Right ventricle myocardium superior (tissue), 1 donor: ENCODE measurements at regions not wholly inside any gene's neighbourhood (a gene's known extent, or its start where the extent isn't known, plus 50 kb on each side); places are given as distances from the start of the nearest gene placed in this dataset.

ENCODE experiments used
- ATAC-seq: fragments of 200-7000 bp; cut with Tn5 transposase; one replicate; pipeline ENCODE4 v1.9.1; 2020; ENCODE audit warnings: mild to moderate bottlenecking; ENCODE audit not compliant: poor library complexity
- DNase-seq: peaks from one replicate; pipeline ENCODE4 v3.0.0-alpha.2; 2020
- intact Hi-C: fragments of 100-400 bp; cut with DNase I; formaldehyde crosslinking; loops from one replicate; pipeline ENCODE4 v1.11.2; 2022
- donor health status: DM: no; HTN: yes; CAD: no; lungs with severe emphysema.

DNA sequence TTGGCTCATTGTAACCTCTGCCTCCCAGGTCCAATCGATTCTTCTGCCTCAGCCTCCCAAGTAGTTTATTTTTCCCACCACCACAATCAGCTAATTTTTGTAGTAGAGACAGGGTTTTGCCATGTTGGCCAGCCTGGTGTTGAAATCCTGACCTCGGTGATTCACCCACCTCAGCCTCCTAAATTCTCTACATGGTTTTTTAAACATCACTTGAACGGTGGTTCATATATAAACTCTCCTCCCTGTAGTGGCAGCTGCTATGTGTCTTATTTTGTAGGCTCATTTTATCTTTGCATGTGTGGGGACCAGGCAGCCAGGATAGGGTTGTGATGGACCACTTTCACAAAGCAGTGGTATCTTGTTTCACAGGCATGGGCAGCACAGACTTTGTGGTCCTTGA lies 175.8 kb upstream of the USP9Y start:
- no peak for DNase-seq
- no peak for ATAC-seq
- intact Hi-C loops: no loop called here

- DNase-seq (no peak), ATAC-seq (no peak)
- intact Hi-C loops: no loop called here
These were observed 174.5 kb upstream of the USP9Y start for GRCh38 chrY:12526362-12527063.

GRCh38 chrY:12537226-12537854 lies 163.7 kb upstream of the USP9Y start:
- intact Hi-C loops: no loop called here
- DNase-seq (no peak), ATAC-seq (peak; percentile 56)

GRCh38 chrY:12546746-12547420 lies 154.1 kb upstream of the USP9Y start:
- intact Hi-C loops: no loop called here
- DNase-seq (no peak), ATAC-seq (no peak)

GRCh38 chrY:12552471-12553283 lies 148.4 kb upstream of the USP9Y start:
- intact Hi-C loops: no loop called here
- ATAC-seq (no peak), DNase-seq (no peak)

GRCh38 chrY:12553909-12554308 lies 147.1 kb upstream of the USP9Y start:
- ATAC-seq (no peak), DNase-seq (no peak)
- intact Hi-C loops: no loop called here

DNA sequence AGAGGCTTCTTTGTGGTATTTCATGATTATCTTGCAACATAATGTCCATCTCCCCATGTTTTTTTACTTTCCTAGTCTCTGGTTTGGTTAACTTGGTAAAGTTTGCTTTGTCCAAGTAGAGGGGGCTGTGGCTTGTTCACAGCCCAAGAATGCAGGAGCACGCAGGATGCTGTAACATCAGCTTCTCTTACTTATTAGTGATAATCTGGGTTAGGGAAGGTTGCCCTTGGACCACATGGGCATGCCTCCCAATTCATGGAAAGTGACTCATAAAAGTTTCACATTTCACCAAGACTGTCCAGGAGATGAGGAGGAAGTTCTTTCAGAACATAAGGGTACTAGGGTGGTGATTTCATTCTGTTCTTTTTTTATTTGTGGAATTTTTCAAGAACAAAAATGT lies 146.0 kb upstream of the USP9Y start:
- intact Hi-C loops: no loop called here
- DNase-seq (no peak), ATAC-seq (no peak)

GRCh38 chrY:12559007-12559406 lies 142.0 kb upstream of the USP9Y start:
- DNase-seq (no peak), ATAC-seq (no peak)
- intact Hi-C loops: no loop called here

- ATAC-seq: no peak
- DNase-seq: no peak
- intact Hi-C loops: no loop called here
These were observed 124.8 kb upstream of the USP9Y start for GRCh38 chrY:12576278-12576677.

DNA sequence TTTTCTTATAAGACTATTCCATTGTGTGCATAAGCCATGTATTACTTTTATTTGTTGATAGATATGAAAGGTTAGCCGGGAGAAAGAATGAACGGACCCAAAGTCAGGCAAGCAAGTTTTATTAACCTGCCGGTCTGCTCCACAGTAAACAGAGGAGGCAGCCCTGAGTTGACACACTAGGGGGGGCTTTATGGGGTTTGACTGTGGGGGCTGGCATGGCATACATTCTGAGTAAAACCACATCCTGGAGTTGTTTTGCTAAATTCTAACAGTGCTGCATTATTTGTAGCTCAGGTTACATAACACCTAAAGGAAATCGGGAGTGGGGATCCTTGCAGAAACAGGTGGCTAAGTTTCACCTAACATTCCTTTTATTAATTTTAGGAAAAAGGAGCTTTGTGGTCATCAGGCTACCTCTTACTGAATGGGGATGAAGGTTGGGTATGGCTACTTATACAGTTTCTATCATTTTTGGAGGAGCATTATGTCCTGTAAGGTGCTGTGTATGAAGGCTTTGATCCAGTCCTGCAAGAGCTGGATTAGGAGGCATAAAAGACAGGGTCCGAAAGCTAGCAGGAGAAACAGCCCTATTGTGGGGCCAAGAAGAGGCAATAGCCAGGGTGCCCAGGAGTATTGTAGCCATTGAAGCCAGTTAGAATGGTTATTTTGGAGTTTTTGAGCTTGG lies 107.4 kb upstream of the USP9Y start:
- no peak for ATAC-seq
- intact Hi-C loops: no loop called here
- DNase-seq: no peak

DNA sequence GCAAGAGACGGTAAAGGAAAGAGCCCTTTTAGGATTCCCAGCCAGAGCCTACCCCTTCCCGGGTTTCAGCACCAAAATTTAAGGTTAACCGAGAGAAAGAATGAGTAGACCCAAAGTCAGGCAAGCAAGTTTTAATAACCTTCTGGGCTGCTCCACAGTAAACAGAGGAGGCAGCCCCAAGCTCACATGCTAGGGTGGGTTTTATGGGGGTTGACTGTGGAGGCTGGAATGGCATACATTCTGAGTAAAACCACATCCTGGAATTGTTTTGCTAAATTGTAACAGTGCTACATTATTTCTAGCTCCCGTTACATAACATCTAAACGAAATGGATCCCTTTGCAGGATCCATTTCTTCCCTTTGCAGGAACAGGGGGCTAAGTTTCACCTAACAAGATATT lies 102.2 kb upstream of the USP9Y start:
- ATAC-seq (no peak), DNase-seq (no peak)
- intact Hi-C loops: no loop called here

GRCh38 chrY:12605426-12605825 lies 95.6 kb upstream of the USP9Y start:
- DNase-seq (no peak), ATAC-seq (no peak)
- intact Hi-C loops: no loop called here

DNA sequence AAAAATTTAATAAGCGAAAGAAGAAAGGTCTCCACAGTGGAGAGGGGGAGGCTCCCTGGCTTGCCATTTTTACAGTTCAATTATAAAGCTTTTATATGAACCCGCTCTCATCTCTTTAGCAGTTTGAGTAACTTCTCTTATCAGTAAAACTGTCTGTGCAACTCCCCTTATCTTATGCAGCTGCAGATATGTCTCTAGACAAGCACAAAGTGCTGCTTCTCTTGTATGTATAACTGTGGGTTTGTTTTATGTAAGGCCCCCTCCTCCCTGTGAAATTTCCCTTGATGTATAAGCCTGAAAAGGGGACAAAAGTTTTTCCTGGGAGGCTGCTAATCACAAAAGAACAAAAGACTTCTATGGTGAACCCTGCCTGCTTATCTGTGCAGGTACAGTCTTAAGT lies 90.2 kb upstream of the USP9Y start:
- DNase-seq (no peak), ATAC-seq (no peak)
- intact Hi-C loops: no loop called here

- DNase-seq (no peak), ATAC-seq (no peak)
- intact Hi-C loops: no loop called here
These were observed 85.1 kb upstream of the USP9Y start for GRCh38 chrY:12615733-12616446.

DNA sequence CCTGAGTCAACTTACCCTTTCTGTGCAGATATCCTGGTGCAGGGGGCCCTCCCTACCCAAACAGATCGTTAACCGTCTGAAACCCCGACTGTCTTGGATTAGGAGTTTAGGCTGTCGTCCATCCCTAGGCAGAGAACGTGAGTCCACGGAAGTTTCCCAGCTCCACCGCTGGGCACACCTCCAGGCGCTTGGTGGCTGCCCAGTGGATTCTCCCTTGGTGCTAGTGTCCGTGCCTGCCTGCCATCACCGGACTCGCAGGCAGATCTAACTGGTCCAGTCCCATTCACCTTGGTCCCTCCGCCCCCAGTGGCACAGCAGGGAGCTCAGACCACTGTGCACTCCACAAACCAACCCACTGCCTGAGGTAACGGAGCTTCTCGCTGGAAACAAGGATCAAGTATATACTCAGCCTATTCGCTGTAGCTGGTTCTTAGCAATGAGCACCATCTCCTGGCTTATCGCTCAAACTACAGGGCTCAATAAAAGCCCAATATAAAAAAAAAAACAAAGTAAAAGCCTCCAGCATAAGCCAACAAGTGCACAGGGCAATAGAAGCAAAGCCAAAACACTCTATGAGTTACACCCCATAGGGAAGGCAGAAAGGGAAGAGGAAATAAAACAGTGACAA lies 79.5 kb upstream of the USP9Y start:
- DNase-seq: no peak
- intact Hi-C loops: no loop called here
- peak; percentile 66 for ATAC-seq

- intact Hi-C loops: no loop called here
- ATAC-seq (no peak), DNase-seq (no peak)
These were observed 77.8 kb upstream of the USP9Y start for GRCh38 chrY:12623204-12623603.

DNA sequence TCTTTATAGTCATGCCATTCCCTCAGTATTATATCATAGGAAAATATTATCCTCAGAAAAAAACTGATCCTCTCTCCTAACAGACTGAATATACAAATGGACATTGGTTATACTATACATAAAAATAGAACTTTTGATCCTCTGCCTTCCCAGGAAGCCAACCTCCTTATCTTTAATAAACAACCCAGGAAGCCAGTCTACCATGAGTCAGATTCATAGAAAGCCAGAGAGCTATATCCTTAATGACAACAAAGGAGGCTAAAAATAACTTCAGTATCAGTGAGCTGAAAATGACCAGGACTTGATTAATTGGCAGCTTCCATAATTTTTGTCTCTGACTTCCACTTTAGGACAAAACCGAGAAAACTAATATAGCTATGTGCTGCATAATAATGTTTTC lies 58.0 kb upstream of the USP9Y start:
- no peak for DNase-seq
- intact Hi-C loops: no loop called here
- ATAC-seq: peak; percentile 65
